ENCODE measurements at regions not wholly inside any gene's neighbourhood (a gene's known extent, or its start where the extent isn't known, plus 50 kb on each side); places are given as distances from the start of the nearest gene placed in this dataset.

GRCh38 chr3:166080096-166080495, 242.9 kb upstream of the BCHE start:
- intact Hi-C loops (cut with micrococcal nuclease; ENCODE audit: unreplicated experiment): no loop called here

GRCh38 chr3:166071831-166072230, 234.6 kb upstream of the BCHE start:
- intact Hi-C loops (cut with micrococcal nuclease; ENCODE audit: unreplicated experiment) (no loop called here), in situ Hi-C loops (cut with HindIII; ENCODE audit: low pct_unique_long_range_greater_than_20kb, low sequenced_read_pairs) (no loop called here)
- Histone ChIP-seq H3K36me3 (ENCODE audit: control insufficient read depth, insufficient read depth, low read length) (no peaks in the 10 kb centered on the region), H3K27ac (ENCODE audit: low read length) (no peak overlapping the region), H3K27me3 (ENCODE audit: control insufficient read depth, insufficient read depth, low read length) (no peaks in the 10 kb centered on the region), H3K4me3 (ENCODE audit: low read depth in 2 of 2, low read length in 2 of 2) (no peak overlapping the region), H3K4me1 (ENCODE audit: control insufficient read depth, insufficient read depth, low read length) (no peaks in the 10 kb centered on the region), H3K9me3 (ENCODE audit: control insufficient read depth, insufficient read depth, low read depth, low read length) (0 out of 2 replicates have a peak, but pooled peaks cover 3% of the 10 kb centered on the region)
- TF ChIP-seq TCF7L2 (IDR thresholded peaks at IDR 0.05; ENCODE audit: low read depth, low read length) (no peak), CTCF (IDR thresholded peaks at IDR 0.05) (no peak), POLR2AphosphoS5 (IDR thresholded peaks at IDR 0.05; ENCODE audit: low read depth, low read length) (no peak), REST (IDR thresholded peaks at IDR 0.05; ENCODE audit: insufficient read depth in 1 of 2, low read depth in 2 of 2, low read length in 1 of 2) (no peak), SIN3A (IDR thresholded peaks at IDR 0.05; ENCODE audit: borderline replicate concordance, insufficient read depth, low read depth, low read length) (no peak)
- POLR2A ChIA-PET: no interaction called here
- no peak for ATAC-seq
- BruUV-seq (replicated peaks): no TSS peak
- DNase-seq (ENCODE audit: low read depth, low spot score): no peak
- CTCF ChIA-PET: no interaction called here

More at GRCh38 chr3:166080096-166080495, 242.9 kb upstream of the BCHE start:
- in situ Hi-C loops (cut with HindIII; ENCODE audit: low pct_unique_long_range_greater_than_20kb, low sequenced_read_pairs): no loop called here
- Histone ChIP-seq H3K36me3 (ENCODE audit: control insufficient read depth, insufficient read depth, low read length) (no peaks in the 10 kb centered on the region), H3K4me3 (ENCODE audit: low read depth in 2 of 2, low read length in 2 of 2) (no peak overlapping the region), H3K27me3 (ENCODE audit: control insufficient read depth, insufficient read depth, low read length) (no peaks in the 10 kb centered on the region), H3K4me1 (ENCODE audit: control insufficient read depth, insufficient read depth, low read length) (no peaks in the 10 kb centered on the region), H3K9me3 (ENCODE audit: control insufficient read depth, insufficient read depth, low read depth, low read length) (0 out of 2 replicates have a peak, but pooled peaks cover 2% of the 10 kb centered on the region), H3K27ac (ENCODE audit: low read length) (no peak overlapping the region)
- no TSS peak for BruUV-seq (replicated peaks)
- POLR2A ChIA-PET: no interaction called here
- TF ChIP-seq POLR2AphosphoS5 (IDR thresholded peaks at IDR 0.05; ENCODE audit: low read depth, low read length): no peak
- no peak for TF ChIP-seq CTCF (IDR thresholded peaks at IDR 0.05)
- TF ChIP-seq REST (IDR thresholded peaks at IDR 0.05; ENCODE audit: insufficient read depth in 1 of 2, low read depth in 2 of 2, low read length in 1 of 2): no peak
- no peak for TF ChIP-seq SIN3A (IDR thresholded peaks at IDR 0.05; ENCODE audit: borderline replicate concordance, insufficient read depth, low read depth, low read length)
- TF ChIP-seq TCF7L2 (IDR thresholded peaks at IDR 0.05; ENCODE audit: low read depth, low read length): no peak
- DNase-seq (ENCODE audit: low read depth, low spot score) (no peak), ATAC-seq (no peak)
- CTCF ChIA-PET: no interaction called here
